GM12892 (cell line): ENCODE measurements at regions not wholly inside any gene's neighbourhood (a gene's known extent, or its start where the extent isn't known, plus 50 kb on each side); places are given as distances from the start of the nearest gene placed in this dataset.

Source experiments
- POLR2A ChIP-seq: IDR thresholded peaks from 2 replicates; pipeline ENCODE4 v1.6.1; 2011; ENCODE audit warnings: low read depth, low read length, control low read depth
- POLR2AphosphoS5 ChIP-seq: IDR thresholded peaks from 2 replicates; pipeline ENCODE4 v1.6.1; 2011; ENCODE audit warnings: low read depth, low read length, control low read depth

DNA sequence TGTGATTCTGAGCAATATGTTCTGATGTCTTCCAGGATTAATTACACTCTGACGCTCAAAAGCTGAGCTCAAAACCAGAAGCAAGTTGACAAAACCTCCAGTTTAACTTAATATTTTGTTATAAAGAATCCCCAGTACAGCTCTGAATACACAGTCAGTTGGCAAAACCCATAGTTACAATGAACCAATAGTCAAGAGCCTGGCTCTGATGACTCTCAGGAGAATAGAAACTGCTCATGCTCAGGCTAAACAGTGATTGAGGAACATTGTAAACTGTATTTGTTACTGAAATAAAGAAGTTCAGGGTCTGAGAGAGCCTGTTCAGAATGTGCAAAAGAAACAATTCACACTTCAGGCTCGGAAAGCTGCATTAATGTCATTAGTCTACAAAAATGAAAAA, 1565.9 kb downstream of the SUCLG1 start:
- TF ChIP-seq POLR2AphosphoS5 (no peak), POLR2A (no peak)
